ENCODE measurements at regions not wholly inside any gene's neighbourhood (a gene's known extent, or its start where the extent isn't known, plus 50 kb on each side); places are given as distances from the start of the nearest gene placed in this dataset.
"Not testable (repeated sequence)": the region's sequence is repeated elsewhere in the genome, so short reads cannot be mapped to it uniquely, and the experiment has no call there.

DNA sequence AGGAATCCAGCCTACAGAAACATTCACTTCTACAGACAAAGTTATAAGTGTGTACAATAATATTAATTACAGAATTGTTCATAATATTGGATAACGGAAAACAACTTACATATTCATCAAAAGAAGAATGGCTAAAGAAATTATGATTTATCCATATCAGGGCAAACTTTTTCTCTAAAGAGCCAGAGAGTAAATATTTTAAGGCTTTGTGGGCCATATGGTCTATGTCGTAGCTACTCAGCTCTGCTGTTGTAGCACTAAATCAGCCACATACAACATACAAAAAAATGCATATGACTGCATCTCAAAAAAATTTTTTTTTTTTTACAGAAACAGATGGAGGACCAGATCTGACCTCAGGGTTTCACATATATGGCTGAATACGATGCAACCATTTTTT lies 96.7 kb upstream of the GALNT18 start:
- Histone ChIP-seq H3K4me1 (no peaks in the 10 kb centered on the region), H3K4me3 (no peak overlapping the region), H3K27ac (no peak overlapping the region), H3K27me3 (no peaks in the 10 kb centered on the region), H3K9me3 (no peaks in the 10 kb centered on the region), H3K36me3 (replicated peaks in 1 of 2; ENCODE audit: insufficient read depth in 1 of 2, low read depth in 2 of 2) (no peaks in the 10 kb centered on the region)
- 60 to 65% methylated on average over 3 of the region's 3 CpGs for WGBS, 2 donors
- DNase-seq (no peak), ATAC-seq (no peak)
- TF ChIP-seq, protein P1, sequence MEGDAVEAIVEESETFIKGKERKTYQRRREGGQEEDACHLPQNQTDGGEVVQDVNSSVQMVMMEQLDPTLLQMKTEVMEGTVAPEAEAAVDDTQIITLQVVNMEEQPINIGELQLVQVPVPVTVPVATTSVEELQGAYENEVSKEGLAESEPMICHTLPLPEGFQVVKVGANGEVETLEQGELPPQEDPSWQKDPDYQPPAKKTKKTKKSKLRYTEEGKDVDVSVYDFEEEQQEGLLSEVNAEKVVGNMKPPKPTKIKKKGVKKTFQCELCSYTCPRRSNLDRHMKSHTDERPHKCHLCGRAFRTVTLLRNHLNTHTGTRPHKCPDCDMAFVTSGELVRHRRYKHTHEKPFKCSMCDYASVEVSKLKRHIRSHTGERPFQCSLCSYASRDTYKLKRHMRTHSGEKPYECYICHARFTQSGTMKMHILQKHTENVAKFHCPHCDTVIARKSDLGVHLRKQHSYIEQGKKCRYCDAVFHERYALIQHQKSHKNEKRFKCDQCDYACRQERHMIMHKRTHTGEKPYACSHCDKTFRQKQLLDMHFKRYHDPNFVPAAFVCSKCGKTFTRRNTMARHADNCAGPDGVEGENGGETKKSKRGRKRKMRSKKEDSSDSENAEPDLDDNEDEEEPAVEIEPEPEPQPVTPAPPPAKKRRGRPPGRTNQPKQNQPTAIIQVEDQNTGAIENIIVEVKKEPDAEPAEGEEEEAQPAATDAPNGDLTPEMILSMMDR (IDR thresholded peaks at IDR 0.05): no peak
- no peak for TF ChIP-seq POLR2A (IDR thresholded peaks at IDR 0.05)
- intact Hi-C loops (cut with DNase I): no loop called here

GRCh38 chr11:11717064-11717725 lies 95.4 kb upstream of the GALNT18 start:
- no peak overlapping the region for H3K27ac ChIP-seq
- H3K4me1 ChIP-seq: no peaks in the 10 kb centered on the region
- H3K4me3 ChIP-seq: no peak overlapping the region
- intact Hi-C loops (cut with DNase I): no loop called here
- no peaks in the 10 kb centered on the region for H3K36me3 ChIP-seq (replicated peaks in 1 of 2; ENCODE audit: insufficient read depth in 1 of 2, low read depth in 2 of 2)
- H3K27me3 ChIP-seq: no peaks in the 10 kb centered on the region
- H3K9me3 ChIP-seq: no peaks in the 10 kb centered on the region
- DNase-seq: no peak
- 86 to 91% methylated on average over 15 of the region's 15 CpGs for WGBS, 2 donors
- no peak for TF ChIP-seq POLR2A (IDR thresholded peaks at IDR 0.05)
- TF ChIP-seq, protein P1 (IDR thresholded peaks at IDR 0.05): no peak
- no peak for ATAC-seq

DNA sequence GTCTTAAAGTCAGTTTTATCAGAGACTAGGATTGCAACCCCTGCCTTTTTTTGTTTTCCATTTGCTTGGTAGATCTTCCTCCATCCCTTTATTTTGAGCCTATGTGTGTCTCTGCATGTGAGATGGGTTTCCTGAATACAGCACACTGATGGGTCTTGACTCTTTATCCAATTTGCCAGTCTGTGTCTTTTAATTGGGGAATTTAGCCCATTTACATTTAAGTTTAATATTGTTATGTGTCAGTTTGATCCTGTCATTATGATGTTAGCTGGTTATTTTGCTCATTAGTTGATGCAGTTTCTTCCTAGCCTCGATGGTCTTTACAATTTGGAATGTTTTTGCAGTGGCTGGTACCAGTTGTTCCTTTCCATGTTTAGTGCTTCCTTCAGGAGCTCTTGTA lies 93.3 kb upstream of the GALNT18 start:
- H3K9me3 ChIP-seq; H3K36me3 ChIP-seq (replicated peaks in 1 of 2; ENCODE audit: insufficient read depth in 1 of 2, low read depth in 2 of 2); DNase-seq; H3K4me1 ChIP-seq; H3K4me3 ChIP-seq; H3K27me3 ChIP-seq; ATAC-seq; intact Hi-C loops (cut with DNase I); H3K27ac ChIP-seq: not testable (repeated sequence)
- WGBS, 2 donors: 55 to 80% methylated on average over 1 of the region's 1 CpG

GRCh38 chr11:11710556-11710955 lies 88.8 kb upstream of the GALNT18 start:
- H3K27me3 ChIP-seq: no peaks in the 10 kb centered on the region
- TF ChIP-seq, protein P1 (IDR thresholded peaks at IDR 0.05): no peak
- TF ChIP-seq POLR2A (IDR thresholded peaks at IDR 0.05): no peak
- H3K4me1 ChIP-seq: no peaks in the 10 kb centered on the region
- no peaks in the 10 kb centered on the region for H3K9me3 ChIP-seq
- DNase-seq (no peak), ATAC-seq (no peak)
- no peaks in the 10 kb centered on the region for H3K36me3 ChIP-seq (replicated peaks in 1 of 2; ENCODE audit: insufficient read depth in 1 of 2, low read depth in 2 of 2)
- H3K27ac ChIP-seq: no peak overlapping the region
- H3K4me3 ChIP-seq: no peak overlapping the region
- WGBS, 2 donors: 65% methylated on average over 4 of the region's 4 CpGs
- intact Hi-C loops (cut with DNase I): no loop called here

DNA sequence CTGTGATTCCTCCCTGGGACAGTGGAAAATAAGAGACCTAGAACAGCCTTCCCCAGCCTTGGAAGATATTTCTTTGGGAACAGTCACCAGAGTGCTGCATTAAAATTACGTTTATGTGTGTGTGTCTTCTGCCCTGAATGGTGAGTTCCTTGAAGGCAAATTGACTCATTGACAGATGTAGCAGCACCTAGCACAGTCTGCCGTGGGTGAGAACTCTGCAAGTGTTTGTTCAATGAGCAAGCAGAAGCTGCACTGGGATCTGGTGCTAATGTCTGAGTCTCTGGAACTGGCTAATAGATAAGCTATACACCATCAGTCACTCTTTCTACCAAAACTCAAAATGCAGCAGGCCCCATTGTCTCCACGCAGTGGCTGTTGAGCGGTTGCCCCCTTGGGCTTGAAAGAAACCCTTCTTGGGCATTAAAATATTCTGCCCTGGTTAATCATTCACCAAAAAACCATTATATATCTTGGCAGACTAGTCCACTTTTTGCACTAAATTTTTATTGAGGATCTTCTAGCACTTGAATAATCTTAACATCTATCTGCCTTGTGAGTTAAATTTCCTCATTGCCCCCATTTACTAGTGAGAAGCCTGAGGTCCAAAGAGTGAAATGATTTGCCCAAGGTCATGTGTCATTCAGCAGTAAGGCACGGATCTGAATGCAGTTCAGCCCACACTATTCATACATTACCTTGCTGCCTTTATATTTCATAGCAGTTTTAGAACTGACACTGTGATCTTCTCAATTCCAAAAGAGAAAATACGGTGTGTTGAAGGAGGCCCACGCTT lies 87.8 kb upstream of the GALNT18 start:
- Histone ChIP-seq H3K4me1 (no peaks in the 10 kb centered on the region), H3K9me3 (no peaks in the 10 kb centered on the region), H3K27me3 (no peaks in the 10 kb centered on the region), H3K27ac (no peak overlapping the region), H3K36me3 (replicated peaks in 1 of 2; ENCODE audit: insufficient read depth in 1 of 2, low read depth in 2 of 2) (no peaks in the 10 kb centered on the region), H3K4me3 (no peak overlapping the region)
- TF ChIP-seq POLR2A (IDR thresholded peaks at IDR 0.05): no peak
- TF ChIP-seq, protein P1 (IDR thresholded peaks at IDR 0.05): no peak
- intact Hi-C loops (cut with DNase I): no loop called here
- ATAC-seq: no peak
- DNase-seq: no peak
- WGBS, 2 donors: 54 to 55% methylated on average over 7 of the region's 7 CpGs
